HG03460 (cell line): ENCODE measurements at regions not wholly inside any gene's neighbourhood (a gene's known extent, or its start where the extent isn't known, plus 50 kb on each side); places are given as distances from the start of the nearest gene placed in this dataset.

Source experiments
- ATAC-seq: cut with Tn5 transposase; IDR thresholded peaks from one replicate; pipeline ENCODE4 v1.9.1; 2021; ENCODE audit not compliant: unreplicated experiment

DNA sequence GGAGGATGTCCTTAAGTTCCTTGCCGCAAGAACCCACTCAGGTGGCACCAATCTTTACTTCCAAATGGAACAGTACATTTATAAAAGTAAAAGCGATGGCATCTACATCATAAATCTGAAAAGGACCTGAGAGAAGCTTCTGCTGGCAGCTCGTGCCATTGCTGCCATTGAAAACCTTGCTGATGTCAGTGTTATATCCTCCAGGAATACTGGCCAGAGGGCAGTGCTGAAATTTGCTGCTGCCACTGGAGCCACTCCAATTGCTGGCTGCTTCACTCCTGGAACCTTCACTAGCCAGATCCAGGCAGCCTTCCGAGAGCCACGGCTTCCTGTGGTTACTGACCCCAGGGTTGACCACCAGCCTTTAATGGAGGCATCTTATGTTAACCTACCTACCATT lies 191.7 kb downstream of the TRIM27 start:
- ATAC-seq: no peak

DNA sequence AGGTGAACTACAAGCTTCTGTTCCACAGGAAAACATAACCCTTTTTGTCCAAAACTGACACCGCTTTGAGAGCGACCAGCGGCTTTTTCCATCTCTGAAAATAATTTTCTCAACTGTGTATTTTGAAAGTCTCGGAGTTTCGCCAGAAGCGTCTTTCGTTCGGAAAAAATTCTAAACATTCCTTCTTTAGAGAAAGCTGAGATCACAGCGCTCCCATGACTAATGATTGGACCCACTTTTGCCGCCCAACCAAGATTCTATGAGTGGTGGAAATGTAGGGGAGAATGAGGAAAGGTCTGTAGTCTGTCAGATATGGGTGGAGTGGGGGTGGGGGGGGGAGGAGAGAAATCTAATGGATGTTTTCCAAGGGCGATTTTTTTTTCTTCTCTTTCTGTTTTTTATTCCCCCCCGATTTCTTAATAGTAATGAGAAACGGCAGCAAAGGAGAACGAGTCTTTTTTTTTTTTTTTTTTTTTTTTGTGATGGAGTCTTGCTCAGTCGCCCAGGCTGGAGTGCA lies 189.3 kb downstream of the TRIM27 start:
- ATAC-seq: no peak

DNA sequence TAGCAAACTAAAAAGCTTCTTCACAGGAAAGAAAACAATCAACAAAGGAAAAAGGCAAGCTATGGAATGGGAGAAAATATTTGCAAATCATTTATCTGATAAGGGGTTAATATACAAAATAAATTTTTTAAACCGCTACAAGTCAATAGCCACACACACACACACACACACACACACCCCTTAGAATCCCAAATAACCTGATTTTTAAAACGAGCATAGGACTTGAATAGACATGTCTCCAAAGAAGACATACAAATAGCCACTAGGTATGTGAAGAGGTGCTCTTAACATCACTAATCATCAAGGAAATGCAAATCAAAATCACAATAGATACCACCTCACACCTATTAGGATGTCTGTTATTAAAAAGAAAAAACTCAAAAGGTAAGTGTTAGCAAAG lies 187.7 kb downstream of the TRIM27 start:
- no peak for ATAC-seq

DNA sequence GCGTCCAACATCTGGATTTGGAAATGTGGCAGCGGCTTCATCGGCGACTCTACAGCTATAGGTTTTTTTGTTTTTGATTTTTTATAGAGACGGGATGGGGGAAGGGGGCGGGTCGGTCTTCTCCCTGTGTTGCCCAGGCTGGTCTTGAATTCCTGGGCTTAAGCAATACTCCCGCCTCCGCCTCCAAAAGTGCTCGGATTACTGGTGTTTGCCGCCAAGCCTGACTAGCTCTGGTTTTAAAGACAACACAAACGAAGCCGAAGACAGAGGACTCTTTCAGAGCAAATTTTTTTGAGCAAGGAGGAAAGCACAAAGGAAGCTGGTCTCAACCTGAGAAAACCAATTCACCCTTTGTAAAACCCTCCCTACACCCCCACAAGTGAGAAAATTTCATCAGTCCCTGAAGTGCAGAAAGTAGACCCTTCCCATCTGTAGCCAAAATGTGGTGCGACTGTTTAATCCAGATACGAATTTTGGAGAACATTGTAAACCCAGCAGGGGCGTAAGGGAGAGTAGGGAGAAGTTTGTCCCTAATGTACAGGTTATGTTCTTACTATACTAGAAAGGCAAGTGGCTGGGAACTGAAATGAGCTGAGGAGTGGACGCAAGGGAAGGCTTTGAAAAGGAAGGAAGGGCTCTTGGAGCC lies 185.9 kb downstream of the TRIM27 start:
- no peak for ATAC-seq

DNA sequence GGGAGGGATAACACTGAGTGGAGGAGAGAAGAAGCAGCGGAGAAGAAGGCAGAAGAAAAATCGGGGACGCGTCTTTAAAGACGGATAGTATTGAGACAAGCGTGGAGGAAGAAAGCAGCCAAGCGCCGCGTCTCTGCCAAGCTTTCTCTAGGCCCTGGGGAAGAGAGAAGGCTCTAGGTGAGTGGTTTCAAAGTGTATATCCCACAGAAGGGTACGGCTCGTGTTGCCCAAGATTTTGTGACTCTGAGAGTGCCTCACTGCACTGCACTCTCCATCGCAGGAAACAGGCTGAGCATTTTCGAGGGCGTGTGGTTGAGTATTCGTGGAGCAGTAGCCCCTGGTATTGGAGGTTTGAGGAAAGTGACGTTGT lies 185.4 kb downstream of the TRIM27 start:
- ATAC-seq: no peak

DNA sequence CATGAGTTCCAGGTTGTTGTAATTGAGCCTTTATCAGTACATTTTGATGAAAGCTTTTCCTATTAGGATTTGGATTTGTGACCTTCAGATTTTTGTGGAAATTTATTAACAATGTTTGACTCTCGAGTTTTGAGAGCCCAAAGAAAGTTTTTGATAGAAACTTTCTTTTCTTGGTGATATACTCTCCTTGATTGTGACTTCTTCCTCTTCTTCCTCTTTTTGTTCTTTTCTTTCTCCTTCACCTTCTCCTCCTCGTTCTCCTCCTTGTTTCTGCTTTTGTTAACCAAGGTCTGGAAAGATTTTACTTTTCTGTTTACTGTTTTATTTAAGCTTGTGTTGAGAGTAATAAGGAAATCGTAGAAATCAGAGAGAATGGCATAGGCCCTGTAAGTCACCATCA lies 182.4 kb downstream of the TRIM27 start:
- ATAC-seq: no peak

DNA sequence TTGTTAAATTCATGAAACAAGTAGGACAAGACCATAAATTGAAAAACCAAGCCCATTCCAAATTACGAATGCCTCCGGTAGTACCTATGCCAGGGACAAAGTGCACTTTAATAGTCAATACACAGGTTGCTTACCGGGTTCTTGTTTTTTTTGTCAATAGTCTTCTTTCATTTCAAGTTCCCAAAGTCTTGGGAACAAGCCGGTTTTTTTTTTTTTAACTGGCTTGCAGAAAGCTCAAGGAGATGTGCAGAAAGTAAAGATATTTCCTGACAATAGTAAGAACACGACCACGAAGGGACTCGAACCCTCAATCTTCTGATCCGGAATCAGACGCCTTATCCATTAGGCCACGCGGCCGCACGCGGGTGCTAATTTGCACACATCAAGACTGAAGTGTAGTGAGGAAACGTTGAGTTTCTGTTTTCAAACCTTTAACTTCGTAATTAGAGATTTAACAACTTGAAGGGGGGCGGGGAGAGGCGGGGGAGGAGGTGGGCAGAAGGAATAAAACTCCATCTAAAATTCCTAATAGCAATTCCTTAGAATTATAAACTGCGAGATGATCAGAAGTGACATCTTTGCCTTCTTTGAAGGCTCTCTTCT lies 181.0 kb downstream of the TRIM27 start:
- no peak for ATAC-seq

DNA sequence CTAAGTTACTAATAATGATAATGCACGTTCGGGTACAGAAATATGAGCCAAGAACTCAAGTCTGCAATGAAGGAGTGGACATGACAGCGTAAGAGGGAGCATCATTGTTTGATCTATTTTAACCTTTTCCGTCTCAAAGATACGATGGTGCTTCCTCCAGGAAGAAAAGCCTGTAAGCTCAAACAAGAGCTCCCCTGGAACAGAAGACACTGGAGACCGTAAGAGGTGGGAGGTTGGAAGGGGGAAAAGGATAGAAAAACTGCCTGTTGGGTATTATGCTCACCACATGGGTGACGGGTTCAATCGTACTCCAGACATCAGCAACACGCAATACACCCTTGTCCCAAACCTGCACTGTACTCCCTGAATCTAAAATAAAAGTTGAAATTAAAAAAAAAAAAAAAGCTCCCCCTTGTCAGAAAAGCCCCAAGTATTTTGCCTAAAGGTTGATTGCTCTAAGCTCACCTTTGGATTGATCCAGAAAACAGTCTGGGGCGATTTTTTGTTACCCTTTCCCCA lies 180.5 kb downstream of the TRIM27 start:
- no peak for ATAC-seq

DNA sequence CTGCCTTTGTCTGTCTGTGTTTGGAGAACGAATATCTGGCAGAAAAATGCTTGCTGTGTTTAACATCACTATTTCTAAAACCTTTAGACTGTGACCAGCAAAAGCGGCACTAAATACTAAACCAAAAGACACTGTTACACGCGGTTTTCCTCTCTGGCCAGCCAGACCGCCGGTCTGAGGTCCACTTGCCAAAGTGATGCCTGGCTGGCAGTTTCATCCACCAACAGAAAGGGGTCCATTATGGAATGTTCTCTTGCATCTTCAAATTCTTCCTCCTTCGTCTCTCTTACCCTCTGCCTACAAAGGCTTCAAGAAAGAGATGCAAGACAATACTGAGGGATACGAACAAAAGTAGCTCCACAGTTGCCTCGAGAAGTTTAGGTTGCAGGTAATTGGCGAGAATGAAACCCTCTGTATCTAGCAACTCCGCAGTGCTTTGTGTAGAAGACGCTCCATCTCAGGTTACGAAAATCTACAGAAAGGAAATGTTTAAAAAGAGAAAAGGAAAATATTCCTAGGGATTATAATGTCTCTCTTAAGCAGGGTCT lies 176.6 kb downstream of the TRIM27 start:
- ATAC-seq: no peak

DNA sequence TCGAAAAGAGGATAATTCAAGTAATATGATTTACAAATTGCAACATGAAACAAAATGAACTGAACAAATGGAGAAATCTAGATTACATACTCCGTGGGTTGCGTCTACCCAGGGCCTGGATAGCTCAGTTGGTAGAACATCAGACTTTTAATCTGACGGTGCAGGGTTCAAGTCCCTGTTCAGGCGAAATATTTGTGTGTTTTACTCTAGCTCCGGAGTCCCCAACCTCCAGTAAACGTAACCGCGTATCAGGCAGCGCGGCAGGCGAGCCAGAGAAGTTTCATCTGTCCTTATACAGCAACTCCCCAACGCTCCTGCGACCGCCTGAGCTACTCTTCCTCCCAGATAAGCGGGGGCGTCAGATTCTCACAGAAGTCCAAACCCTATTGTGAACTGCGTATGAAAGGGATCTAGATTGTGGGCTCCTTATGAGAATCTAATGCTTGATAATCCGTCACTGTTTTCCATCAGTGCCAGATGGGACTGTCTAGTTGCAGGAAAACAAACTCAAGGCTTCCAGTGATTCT lies 176.1 kb downstream of the TRIM27 start:
- ATAC-seq: no peak

DNA sequence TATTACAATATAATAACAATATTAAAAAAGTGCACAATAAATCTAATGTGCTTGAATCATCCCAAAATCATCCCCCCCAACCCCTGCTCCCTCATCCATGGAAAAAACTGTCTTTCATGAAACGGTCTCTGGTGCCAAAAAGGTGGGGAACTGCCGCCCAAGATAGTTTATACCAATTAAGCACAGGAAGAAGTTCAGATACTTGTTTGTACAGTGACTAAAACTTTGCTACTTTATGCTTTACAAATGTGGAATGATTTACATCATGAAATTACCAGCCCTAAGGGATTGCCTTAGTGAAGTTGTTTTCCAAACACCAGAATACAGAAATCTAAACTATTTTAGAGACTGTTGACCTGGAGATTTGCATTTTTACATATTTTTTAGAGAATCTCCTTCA lies 175.6 kb downstream of the TRIM27 start:
- no peak for ATAC-seq

DNA sequence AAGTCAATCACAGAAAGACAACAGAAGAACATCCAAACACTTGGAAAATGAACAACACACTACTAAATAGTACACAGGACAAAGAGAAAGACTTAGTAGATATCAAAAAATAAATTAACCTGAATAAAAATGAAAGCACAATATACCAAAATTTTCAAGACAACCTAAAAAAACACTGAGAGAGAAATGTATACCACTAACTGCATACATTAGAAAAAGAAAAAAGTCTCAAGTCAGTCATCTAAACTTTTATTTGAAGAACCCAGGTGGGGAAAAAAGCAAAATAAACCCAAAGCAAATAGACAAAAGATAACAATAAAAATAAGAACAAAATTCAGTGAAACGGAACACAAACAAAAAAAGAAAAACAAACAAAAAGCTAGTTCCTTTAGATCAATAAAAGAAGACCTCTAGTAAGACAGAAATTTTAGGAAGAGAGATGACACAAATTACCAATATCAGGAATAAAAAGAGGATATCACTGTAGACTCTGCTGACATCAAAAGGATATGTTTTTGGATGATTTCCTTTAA lies 172.8 kb downstream of the TRIM27 start:
- ATAC-seq: no peak

DNA sequence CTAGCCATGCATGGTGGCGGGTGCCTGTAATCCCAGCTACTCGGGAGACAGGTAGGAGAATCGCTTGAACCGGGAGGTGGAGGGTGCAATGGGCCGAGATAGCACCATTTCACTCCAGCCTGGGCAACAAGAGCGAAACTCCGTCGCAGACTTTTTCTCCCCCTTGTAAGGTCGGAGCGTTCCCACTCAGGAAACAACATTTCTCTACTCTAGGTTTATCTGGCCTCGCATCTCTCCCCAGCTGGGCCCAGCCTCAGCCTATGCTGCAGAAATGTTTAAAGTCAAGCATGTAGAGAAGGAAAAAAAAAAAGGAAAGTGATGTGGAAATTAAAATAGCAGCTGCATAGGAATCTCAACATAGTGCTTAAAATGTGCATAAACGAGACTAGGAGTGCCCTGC lies 172.3 kb downstream of the TRIM27 start:
- no peak for ATAC-seq

DNA sequence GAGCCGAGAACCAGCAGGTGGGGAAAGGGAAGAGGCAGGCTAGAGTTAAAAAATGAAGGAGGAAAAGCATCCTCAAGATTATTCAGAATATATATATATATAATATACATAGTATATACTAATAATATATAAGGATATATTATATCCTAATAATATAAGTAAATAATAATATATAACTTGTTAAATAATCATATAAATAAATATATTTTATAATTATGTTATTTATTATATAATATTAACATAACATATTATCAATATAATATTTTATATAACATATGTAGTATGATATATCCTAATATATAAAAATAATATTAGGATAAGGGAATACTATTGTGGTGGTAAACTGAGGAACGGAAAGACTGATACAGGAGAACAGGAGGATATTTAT lies 171.8 kb downstream of the TRIM27 start:
- no peak for ATAC-seq

DNA sequence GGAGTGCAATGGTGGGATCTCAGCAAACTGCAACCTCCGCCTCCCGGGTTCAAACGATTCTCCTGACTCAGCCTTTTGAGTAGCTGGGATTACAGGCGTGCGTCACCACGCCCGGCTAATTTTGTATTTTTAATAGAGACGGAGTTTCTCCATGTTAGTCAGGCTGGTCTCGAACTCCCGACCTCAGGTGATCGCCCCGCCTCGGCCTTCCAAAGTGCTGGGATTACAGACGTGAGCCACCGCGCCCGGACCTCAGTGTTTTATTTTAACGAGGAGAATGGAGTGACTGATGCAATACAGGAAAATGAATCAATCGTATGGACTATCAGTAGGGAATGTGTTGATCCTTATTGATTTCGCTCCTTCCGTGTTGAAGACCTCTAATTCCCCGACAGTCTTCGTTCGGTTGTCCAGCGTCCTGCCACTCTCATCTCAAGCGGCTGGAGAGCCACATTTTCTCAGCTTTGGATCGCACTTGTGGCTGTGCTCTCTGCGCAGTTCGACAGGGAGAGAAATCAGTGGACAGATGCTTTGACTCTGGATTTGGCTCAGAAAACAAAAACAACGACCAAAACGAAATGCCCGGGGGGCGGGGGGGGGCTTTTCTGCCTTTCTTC lies 166.2 kb downstream of the TRIM27 start:
- ATAC-seq: no peak

DNA sequence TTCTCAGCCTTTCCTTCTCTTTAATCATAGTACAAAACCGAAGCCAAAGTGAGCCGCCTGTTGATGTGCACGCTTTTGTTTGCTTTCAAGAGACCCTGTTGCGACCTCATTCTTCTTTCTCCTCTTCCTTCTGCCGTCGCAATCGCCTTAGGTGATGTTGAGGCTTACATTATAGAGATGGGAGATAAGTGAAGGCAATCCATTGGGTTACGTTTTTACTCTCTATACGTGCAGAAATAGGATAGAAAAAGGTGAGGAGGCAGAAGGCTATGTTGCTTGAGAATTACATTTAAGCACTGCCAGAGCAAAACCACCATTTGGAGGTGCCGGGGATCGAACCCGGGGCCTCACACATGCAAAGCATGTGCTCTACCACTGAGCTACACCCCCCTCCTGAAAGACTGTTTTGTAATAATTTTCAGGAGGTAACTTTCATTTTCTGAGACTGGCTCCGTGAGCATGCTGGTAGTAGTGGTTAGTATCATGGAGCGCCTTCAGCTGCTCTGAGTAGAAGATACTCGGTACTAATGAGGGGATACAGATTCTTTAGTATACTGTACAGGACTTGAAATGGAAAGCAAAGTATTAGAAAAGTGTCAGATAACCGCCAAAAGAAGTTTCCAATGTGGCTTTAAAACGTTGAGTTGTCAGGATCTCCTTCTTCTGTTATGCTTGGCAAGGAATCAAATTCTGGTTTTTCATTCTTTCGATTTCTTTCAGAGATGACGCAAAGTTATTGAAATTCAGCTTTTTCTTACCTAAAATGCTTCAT lies 165.6 kb downstream of the TRIM27 start:
- ATAC-seq: no peak

DNA sequence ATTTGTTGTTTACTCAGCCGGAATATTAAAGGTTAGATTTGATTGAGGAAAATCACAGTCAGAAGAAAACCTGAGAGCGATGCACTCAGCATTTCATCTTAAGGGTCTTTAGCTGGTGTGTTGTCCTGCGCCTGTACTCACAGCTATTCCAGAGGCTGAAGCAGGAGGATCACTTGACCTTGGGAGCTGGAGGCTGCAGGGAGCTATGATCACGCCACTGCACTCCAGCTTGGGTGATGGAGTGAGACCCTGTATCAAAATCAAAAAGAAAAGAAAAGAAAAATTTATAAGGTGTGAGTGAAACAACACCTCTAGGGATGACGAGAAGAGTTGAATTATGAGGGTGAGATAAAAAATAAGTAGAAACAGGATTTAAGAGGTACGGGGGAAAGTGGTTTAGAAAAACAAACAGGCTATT lies 165.0 kb downstream of the TRIM27 start:
- ATAC-seq: no peak

DNA sequence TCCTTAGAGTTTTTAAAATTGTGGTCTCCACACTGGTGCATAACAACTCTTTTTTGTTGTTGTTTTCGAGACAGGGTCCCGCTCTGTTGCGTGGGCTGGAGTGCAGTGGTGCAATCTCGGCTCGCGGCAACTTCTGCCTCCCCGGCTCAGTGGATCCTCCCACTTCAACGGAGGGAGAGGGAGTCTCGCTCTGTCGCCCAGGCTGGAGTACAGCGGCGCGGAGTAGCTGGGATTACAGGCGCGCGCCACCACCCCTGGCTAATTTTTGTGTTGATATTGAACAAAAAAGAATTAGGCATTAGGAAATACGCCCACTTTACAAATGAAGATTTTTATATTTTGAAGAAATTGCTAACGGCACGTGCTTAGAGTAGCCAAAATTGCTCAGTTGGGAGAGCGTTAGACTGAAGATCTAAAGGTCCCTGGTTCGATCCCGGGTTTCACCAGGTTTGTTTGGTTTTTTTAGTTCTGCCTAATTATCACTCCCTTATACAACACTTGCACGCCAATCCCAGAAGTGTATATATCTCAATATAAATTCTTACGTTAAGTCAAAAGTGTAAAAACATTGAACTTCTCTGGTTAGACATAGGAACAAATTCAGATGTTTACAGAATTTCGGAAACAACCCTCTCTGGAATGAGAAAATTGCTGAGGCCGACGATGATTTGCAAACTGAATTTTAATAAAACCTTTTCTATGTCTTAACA lies 159.6 kb downstream of the TRIM27 start:
- ATAC-seq: no peak

DNA sequence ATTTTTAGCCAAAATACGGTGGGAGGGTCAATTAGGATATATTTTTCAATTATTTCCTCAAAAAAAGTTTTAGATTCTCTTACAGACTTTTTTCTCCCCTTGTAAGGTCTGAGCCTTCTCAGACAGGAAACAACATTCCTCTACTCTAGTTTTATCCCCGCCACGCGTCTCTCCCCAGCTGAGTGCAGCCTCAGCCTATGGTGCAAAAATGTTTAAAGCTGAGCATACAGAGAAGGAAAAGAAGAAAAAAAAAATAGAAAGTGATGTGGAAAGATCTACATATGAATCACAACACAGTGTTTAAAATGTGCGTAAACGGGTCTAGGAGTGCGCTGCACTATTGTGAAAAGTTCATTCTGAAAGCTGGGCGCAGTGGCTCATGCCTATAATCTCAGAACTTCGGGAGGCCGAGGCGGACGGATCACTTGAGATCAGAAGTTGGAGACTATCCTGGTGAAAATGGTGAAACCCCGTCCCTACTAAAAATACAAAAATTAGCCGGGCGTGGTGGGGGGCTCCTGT lies 159.0 kb downstream of the TRIM27 start:
- ATAC-seq: no peak

DNA sequence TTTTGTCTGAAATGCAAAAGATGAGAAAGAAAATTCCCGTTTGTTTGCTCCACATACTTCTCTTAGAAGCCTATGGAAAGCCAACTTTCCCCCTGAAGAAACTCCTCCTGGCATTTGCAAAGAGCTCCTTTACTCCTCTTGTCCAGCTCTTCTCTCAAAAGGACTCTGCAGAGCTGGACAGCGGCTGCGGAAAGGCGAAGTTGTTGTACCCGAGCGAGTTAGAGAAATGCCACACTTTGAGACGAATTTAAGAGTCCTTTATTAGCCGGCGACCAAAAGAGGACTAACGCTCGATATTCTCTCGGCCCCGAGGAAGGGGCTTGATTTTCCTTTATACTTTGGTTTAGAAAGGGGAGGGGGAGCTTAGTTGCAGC lies 157.8 kb downstream of the TRIM27 start:
- no peak for ATAC-seq
